Liver (tissue), 8 donors: ENCODE measurements at regions not wholly inside any gene's neighbourhood (a gene's known extent, or its start where the extent isn't known, plus 50 kb on each side); places are given as distances from the start of the nearest gene placed in this dataset.

Source experiments
- DNase-seq: peaks from one replicate; pipeline ENCODE4 v3.0.0-alpha.2; 2017; ENCODE audit warnings: low spot score
- H3K27ac ChIP-seq, 2 donors: one replicate each; pipeline ENCODE4 v1.7.0; 2013; ENCODE audit warnings: inconsistent platforms in 2 of 2, low read length in 2 of 2, control low read depth in 1 of 2, low read depth in 1 of 2, mild to moderate bottlenecking in 1 of 2
- H3K27me3 ChIP-seq, 4 donors: one replicate each; pipeline versions ENCODE4 v1.6.1 to v1.7.0; 2013; ENCODE audit warnings: low read length in 3 of 4, inconsistent platforms in 1 of 4, mild to moderate bottlenecking in 1 of 4, moderate library complexity in 1 of 4; ENCODE audit not compliant: control insufficient read depth in 4 of 4, insufficient read depth in 4 of 4
- H3K36me3 ChIP-seq, 4 donors: one replicate each; pipeline versions ENCODE4 v1.6.1 to v1.7.0; 2013; ENCODE audit warnings: low read length in 3 of 4, mild to moderate bottlenecking in 3 of 4, low read depth in 1 of 4, moderate library complexity in 1 of 4; ENCODE audit not compliant: control insufficient read depth in 4 of 4, insufficient read depth in 3 of 4
- H3K4me1 ChIP-seq, 4 donors: one replicate each; pipeline versions ENCODE4 v1.6.1 to v1.7.0; 2013; ENCODE audit warnings: low read length in 3 of 4, mild to moderate bottlenecking in 3 of 4, moderate library complexity in 1 of 4; ENCODE audit not compliant: control insufficient read depth in 4 of 4, insufficient read depth in 4 of 4
- H3K4me3 ChIP-seq, 3 donors: one replicate each; pipeline versions ENCODE4 v1.6.1 to v1.7.0; 2013; ENCODE audit warnings: low read length in 3 of 3, control low read depth in 1 of 3, low read depth in 1 of 3, mild to moderate bottlenecking in 1 of 3
- H3K9ac ChIP-seq, 2 donors: one replicate each; pipeline ENCODE4 v1.7.0; 2013; ENCODE audit warnings: low read length in 2 of 2, mild to moderate bottlenecking in 2 of 2, moderate library complexity in 2 of 2, control low read depth in 1 of 2, low read depth in 1 of 2
- H3K9me3 ChIP-seq, 4 donors: one replicate each; pipeline versions ENCODE4 v1.6.1 to v1.7.0; 2013; ENCODE audit warnings: low read length in 3 of 4; ENCODE audit not compliant: control insufficient read depth in 4 of 4
- CTCF ChIP-seq: fragments of 150-350 bp; IDR thresholded peaks from 2 replicates; pipeline ENCODE4 v1.5.1; 2017; ENCODE audit warnings: improper control_type of control experiment, low read depth, low read length; ENCODE audit not compliant: missing input control
- EGR1 ChIP-seq, 2 donors: IDR thresholded peaks; 2 replicates each; pipeline ENCODE4 v1.6.1; 2016 to 2018; ENCODE audit warnings: antibody characterized with exemption in 2 of 2, low read depth in 2 of 2
- FOXA1 ChIP-seq: IDR thresholded peaks from 2 replicates; pipeline ENCODE4 v1.6.1; 2016; ENCODE audit warnings: antibody characterized with exemption
- FOXA2 ChIP-seq: IDR thresholded peaks from 2 replicates; pipeline ENCODE4 v1.6.1; 2016; ENCODE audit warnings: antibody characterized with exemption
- GABPA ChIP-seq, 2 donors: IDR thresholded peaks in 1 of 2; conservative IDR thresholded peaks in 1 of 2; 2 replicates each; pipeline ENCODE4 v1.6.1; 2016; ENCODE audit warnings: antibody characterized with exemption in 2 of 2, mild to moderate bottlenecking in 1 of 2, moderate library complexity in 1 of 2
- HNF4A ChIP-seq, 2 donors: conservative IDR thresholded peaks; 2 replicates each; pipeline ENCODE4 v1.6.1; 2016; ENCODE audit warnings: antibody characterized with exemption in 2 of 2, mild to moderate bottlenecking in 2 of 2
- HNF4G ChIP-seq: IDR thresholded peaks from 2 replicates; pipeline ENCODE4 v1.6.1; 2016; ENCODE audit warnings: antibody characterized with exemption
- JUND ChIP-seq, 2 donors: IDR thresholded peaks; 2 replicates each; pipeline ENCODE4 v1.6.1; 2016; ENCODE audit warnings: antibody characterized with exemption in 2 of 2
- NR2F2 ChIP-seq: IDR thresholded peaks from 2 replicates; pipeline ENCODE4 v1.6.1; 2016; ENCODE audit warnings: antibody characterized with exemption
- RAD21 ChIP-seq, 2 donors: IDR thresholded peaks; 2 replicates each; pipeline ENCODE4 v1.6.1; 2016; ENCODE audit warnings: antibody characterized with exemption in 2 of 2, mild to moderate bottlenecking in 2 of 2
- REST ChIP-seq: IDR thresholded peaks from 2 replicates; pipeline ENCODE4 v1.6.1; 2016; ENCODE audit warnings: antibody characterized with exemption, mild to moderate bottlenecking
- RXRA ChIP-seq, 2 donors: IDR thresholded peaks; 2 replicates each; pipeline ENCODE4 v1.6.1; 2017 to 2018; ENCODE audit warnings: antibody characterized with exemption in 2 of 2, mild to moderate bottlenecking in 1 of 2
- SP1 ChIP-seq: IDR thresholded peaks from 2 replicates; pipeline ENCODE4 v1.6.1; 2018; ENCODE audit warnings: antibody characterized with exemption, mild to moderate bottlenecking
- TAF1 ChIP-seq: conservative IDR thresholded peaks from 2 replicates; pipeline ENCODE4 v1.6.1; 2016; ENCODE audit warnings: antibody characterized with exemption, mild to moderate bottlenecking
- YY1 ChIP-seq: IDR thresholded peaks from 2 replicates; pipeline ENCODE4 v1.6.1; 2016; ENCODE audit warnings: antibody characterized with exemption, mild to moderate bottlenecking
- ZBTB33 ChIP-seq: IDR thresholded peaks from 2 replicates; pipeline ENCODE4 v1.6.1; 2016; ENCODE audit warnings: antibody characterized with exemption
- WGBS: extraction: QIAGEN DNeasy Blood & Tissue Kit; methylation state at CpG from one replicate; pipeline ENCODE4 v1.1.7; 2013; 5-methylcytosine and 5-hydroxymethylcytosine counted together
- TF ChIP-seq, protein P1 (sequence below): IDR thresholded peaks from 2 replicates; pipeline ENCODE4 v1.6.1; 2016; ENCODE audit warnings: antibody characterized with exemption
- TF ChIP-seq, protein P2 (sequence below): IDR thresholded peaks from 2 replicates; pipeline ENCODE4 v1.6.1; 2016; ENCODE audit warnings: antibody characterized with exemption
- donor health status: healthy.
- donor health status: healthy.
- donor health status: healthy.
- donor health status: healthy.
- donor health status: healthy.

- H3K27me3 ChIP-seq = no peaks in the 10 kb centered on the region
- peaks cover 0 to 9% (median 5%) of the 10 kb centered on the region in 4 donors for H3K4me1 ChIP-seq
- H3K9ac ChIP-seq = no peak overlapping the region
- no peak overlapping the region for H3K4me3 ChIP-seq
- TF ChIP-seq SP1 (peak; percentile 31), RAD21 (IDR thresholded peaks at IDR 0.05) (peak; percentile 20 to 47), FOXA2 (no peak), NR2F2 (no peak), JUND (IDR thresholded peaks at IDR 0.05) (no peak), TAF1 (no peak), REST (no peak), HNF4A (conservative IDR thresholded peaks at IDR 0.05) (peak in 1 of 2 donors; percentile 57), CTCF (no peak), HNF4G (no peak), YY1 (no peak), GABPA (IDR thresholded peaks at IDR 0.05 in 1 of 2, conservative IDR thresholded peaks at IDR 0.05 in 1 of 2) (no peak), EGR1 (IDR thresholded peaks at IDR 0.05; ENCODE audit: low read depth in 2 of 2) (no peak), FOXA1 (no peak), ZBTB33 (no peak), RXRA (IDR thresholded peaks at IDR 0.05) (no peak)
- TF ChIP-seq, protein P1, sequence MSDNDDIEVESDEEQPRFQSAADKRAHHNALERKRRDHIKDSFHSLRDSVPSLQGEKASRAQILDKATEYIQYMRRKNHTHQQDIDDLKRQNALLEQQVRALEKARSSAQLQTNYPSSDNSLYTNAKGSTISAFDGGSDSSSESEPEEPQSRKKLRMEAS = no peak
- TF ChIP-seq, protein P2, sequence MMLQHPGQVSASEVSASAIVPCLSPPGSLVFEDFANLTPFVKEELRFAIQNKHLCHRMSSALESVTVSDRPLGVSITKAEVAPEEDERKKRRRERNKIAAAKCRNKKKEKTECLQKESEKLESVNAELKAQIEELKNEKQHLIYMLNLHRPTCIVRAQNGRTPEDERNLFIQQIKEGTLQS = no peak
- no peaks in the 10 kb centered on the region for H3K36me3 ChIP-seq
- WGBS = 29% methylated on average over 11 of the region's 11 CpGs
- no peak for DNase-seq
- H3K9me3 ChIP-seq = no peaks in the 10 kb centered on the region
- peak overlapping the region; percentile 14 to 39 for H3K27ac ChIP-seq
Measured at GRCh38 chr4:123649645-123650391, 253.2 kb downstream of the SPRY1 start.
